ENCODE measurements at regions not wholly inside any gene's neighbourhood (a gene's known extent, or its start where the extent isn't known, plus 50 kb on each side); places are given as distances from the start of the nearest gene placed in this dataset.

- DNase-seq, result no peak
Measured at GRCh38 chrX:134747006-134747405, 50.0 kb downstream of the PABIR2 start.

GRCh38 chrX:134746410-134746785 lies 50.6 kb downstream of the PABIR2 start:
- no peak for DNase-seq

- DNase-seq, result no peak
Measured at GRCh38 chrX:134745636-134746409, 51.2 kb downstream of the PABIR2 start.

GRCh38 chrX:134743091-134743490 lies 53.9 kb downstream of the PABIR2 start:
- DNase-seq, result no peak

- no peak for DNase-seq
Measured at GRCh38 chrX:134742573-134742972, 54.4 kb downstream of the PABIR2 start.

- no peak for DNase-seq
Measured at GRCh38 chrX:134741746-134742145, 55.3 kb downstream of the PABIR2 start.

- no peak for DNase-seq
Measured at GRCh38 chrX:134738986-134739740, 57.8 kb downstream of the PABIR2 start.

GRCh38 chrX:134738445-134738844 lies 58.6 kb downstream of the PABIR2 start:
- no peak for DNase-seq

- DNase-seq, result no peak
Measured at GRCh38 chrX:134737721-134738369, 59.2 kb downstream of the PABIR2 start.

GRCh38 chrX:134737061-134737460 lies 59.9 kb downstream of the PABIR2 start:
- no peak for DNase-seq

GRCh38 chrX:134736356-134736755 lies 60.6 kb downstream of the PABIR2 start:
- DNase-seq, result no peak

GRCh38 chrX:134735015-134735414 lies 62.0 kb downstream of the PABIR2 start:
- no peak for DNase-seq

- no peak for DNase-seq
Measured at GRCh38 chrX:134734466-134734952, 62.5 kb downstream of the PABIR2 start.

- DNase-seq, result no peak
Measured at GRCh38 chrX:134733591-134733990, 63.4 kb downstream of the PABIR2 start.

- no peak for DNase-seq
Measured at GRCh38 chrX:134732676-134733075, 64.3 kb downstream of the PABIR2 start.

GRCh38 chrX:134732152-134732551 lies 64.9 kb downstream of the PABIR2 start:
- no peak for DNase-seq

- no peak for DNase-seq
Measured at GRCh38 chrX:134727363-134727762, 69.1 kb upstream of the PLAC1 start.

- DNase-seq, result no peak
Measured at GRCh38 chrX:134725103-134725690, 66.9 kb upstream of the PLAC1 start.

- no peak for DNase-seq
Measured at GRCh38 chrX:134721766-134722532, 63.7 kb upstream of the PLAC1 start.

GRCh38 chrX:134718966-134719317 lies 60.7 kb upstream of the PLAC1 start:
- peak; percentile 6 for DNase-seq

GRCh38 chrX:134718105-134718965 lies 60.1 kb upstream of the PLAC1 start:
- DNase-seq, result no peak

GRCh38 chrX:134717698-134718097 lies 59.4 kb upstream of the PLAC1 start:
- no peak for DNase-seq
